ENCODE measurements at regions not wholly inside any gene's neighbourhood (a gene's known extent, or its start where the extent isn't known, plus 50 kb on each side); places are given as distances from the start of the nearest gene placed in this dataset.
"Not testable (repeated sequence)": the region's sequence is repeated elsewhere in the genome, so short reads cannot be mapped to it uniquely, and the experiment has no call there.

GRCh38 chrX:109782994-109783700, 50.1 kb upstream of the ACSL4 start:
- no peak for DNase-seq (ENCODE audit: low read depth, low spot score)

DNA sequence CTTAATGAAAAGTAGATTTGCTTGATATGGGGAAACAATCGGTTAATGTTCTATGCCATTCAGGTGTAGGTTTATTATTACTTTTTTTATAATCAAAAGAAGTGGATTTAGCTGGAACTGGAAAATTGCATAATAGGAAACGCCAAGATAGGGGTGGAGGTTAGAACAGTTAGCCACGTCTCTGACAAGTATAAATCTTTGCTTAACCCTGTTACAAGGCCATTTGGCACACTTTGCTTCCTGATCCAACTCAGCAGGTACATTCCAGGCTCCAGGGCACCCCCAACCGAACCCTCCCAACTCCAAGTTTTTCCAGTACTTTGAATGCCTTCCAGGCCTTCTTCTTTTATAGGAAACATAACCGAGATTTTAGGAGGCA, 50.6 kb upstream of the ACSL4 start:
- no peak for DNase-seq (ENCODE audit: low read depth, low spot score)

DNA sequence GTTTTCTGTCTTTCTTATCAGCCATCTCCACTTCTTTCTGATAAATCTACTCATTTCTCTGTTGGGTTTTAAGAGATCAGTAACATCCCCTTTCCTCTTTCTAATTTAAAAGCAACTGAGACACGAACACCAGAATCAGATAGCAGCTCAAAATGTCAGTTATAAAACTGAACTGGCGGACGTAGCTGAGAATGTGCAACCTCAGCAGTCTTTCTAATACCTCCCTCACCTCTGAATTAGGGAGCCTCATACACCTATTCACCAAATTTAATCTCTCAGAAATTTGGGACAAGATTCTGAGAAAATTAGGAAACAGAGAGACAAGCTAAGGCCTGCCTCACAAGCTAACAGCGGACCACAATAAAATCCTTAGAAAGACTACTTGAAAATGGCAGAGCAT, 52.0 kb upstream of the ACSL4 start:
- DNase-seq (ENCODE audit: low read depth, low spot score), result no peak

DNA sequence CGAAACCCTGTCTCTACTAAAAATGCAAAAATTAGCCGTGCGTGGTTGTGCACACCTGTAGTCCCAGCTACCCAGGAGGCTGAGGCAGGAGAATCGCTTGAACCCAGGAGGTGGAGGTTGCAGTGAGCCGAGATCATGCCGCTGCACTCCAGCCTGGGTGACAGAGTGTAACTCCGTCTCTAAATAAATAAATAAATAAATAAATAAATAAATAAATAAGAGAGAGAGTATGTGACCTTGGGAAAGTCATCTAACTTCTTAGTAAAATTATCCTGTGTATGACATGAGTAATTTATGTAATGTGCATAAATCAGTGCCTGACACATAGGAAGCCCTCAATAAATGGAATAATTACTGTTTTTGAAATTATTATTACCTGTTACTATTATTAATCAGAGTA, 57.5 kb upstream of the ACSL4 start:
- DNase-seq (ENCODE audit: low read depth, low spot score), result not testable (repeated sequence)

DNA sequence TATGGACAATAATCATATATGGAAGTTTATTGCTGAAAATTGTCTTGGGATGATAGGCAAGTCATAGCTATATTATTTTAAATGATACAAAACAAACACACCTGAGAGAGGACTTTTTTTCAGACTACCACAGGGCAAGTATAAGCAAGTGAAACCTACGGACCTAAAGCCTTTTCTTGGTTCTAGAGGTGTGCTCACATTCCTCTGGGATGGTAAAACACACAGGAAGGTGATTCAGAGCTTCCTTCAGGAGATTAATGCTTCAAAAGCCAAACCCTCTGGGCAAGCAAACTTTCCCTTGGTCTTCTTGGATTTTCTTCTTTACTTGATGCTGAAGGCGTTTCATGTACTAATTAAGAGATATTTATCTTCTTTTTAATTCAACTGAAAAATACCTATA, 60.1 kb upstream of the ACSL4 start:
- DNase-seq (ENCODE audit: low read depth, low spot score), result no peak

GRCh38 chrX:109795682-109796081, 62.6 kb upstream of the ACSL4 start:
- DNase-seq (ENCODE audit: low read depth, low spot score), result no peak

DNA sequence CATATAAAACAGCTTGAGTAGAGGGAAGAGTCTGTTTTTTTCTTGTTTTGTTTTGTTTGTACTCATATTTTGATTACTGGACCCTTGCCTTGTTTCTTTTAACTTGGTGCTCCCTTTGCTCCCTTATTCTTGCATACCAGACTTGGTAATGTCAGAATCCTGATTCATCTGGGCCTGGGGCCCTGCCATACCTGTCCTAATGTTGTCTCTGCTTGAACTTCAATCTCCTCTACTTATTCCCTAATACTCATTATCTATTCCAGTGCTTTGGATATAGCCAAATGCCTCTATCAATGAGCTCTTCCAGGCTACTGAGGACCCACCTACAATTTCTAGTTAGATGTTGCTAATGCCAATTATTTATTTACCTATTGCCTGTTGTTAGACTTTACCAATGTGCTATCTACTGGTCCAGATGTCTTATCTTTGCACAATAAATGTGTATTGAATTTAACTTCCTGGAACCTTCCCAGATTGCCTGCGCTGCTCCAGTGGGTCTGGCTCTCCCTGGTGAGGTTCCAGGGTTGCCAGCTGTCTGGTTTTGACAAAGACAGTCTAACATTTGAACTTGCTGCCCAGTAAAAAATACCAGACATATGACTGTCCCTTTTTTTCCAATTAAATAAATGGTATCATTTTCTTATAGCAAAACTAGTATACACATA, 64.4 kb upstream of the ACSL4 start:
- no peak for DNase-seq (ENCODE audit: low read depth, low spot score)

GRCh38 chrX:109812236-109812635, 79.2 kb upstream of the ACSL4 start:
- no peak for DNase-seq (ENCODE audit: low read depth, low spot score)

- no peak for DNase-seq (ENCODE audit: low read depth, low spot score)
Measured at GRCh38 chrX:109813236-109813635, 80.2 kb upstream of the ACSL4 start.

- DNase-seq (ENCODE audit: low read depth, low spot score), result no peak
Measured at GRCh38 chrX:109818976-109819375, 85.9 kb upstream of the ACSL4 start.

DNA sequence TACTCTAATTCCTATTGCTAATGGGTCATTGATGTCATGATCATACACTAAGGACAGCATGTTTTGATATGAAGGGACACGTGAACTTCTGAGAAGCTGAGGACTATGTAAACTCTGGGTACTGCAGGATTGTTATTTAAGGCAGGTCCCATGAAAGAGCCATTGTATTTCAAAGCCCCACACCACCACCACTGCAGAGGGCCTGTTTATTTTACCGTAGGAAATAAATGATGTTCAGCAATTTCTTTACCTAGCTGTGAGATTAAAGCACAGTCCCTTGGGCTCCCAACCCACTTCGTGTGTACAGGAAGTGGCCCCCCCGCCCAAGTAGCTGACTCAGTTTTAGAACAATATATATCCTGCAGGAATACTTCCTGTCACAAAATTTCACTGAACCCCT, 89.8 kb upstream of the ACSL4 start:
- no peak for DNase-seq (ENCODE audit: low read depth, low spot score)

- peak; percentile 49 for DNase-seq (ENCODE audit: low read depth, low spot score)
Measured at GRCh38 chrX:109826954-109827708, 94.1 kb upstream of the ACSL4 start.

DNA sequence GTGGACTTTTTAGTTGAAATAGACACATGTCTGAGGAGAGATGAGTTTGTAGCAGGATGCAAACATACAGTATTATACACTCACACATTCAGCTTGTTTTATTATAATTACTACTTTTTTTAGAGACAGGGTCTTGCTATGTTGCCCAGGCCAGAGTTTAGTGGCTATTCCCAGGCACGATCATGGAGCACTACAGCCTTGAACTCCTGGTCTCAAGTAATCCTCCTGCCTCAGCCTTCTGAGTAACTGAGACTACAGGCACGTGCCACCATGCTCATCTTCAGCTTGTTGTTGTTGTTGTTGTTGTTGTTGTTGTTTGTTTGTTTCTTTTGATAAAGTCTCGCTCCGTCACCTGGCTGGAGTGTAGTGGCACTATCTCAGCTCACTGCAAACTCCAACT, 94.7 kb upstream of the ACSL4 start:
- no peak for DNase-seq (ENCODE audit: low read depth, low spot score)

DNA sequence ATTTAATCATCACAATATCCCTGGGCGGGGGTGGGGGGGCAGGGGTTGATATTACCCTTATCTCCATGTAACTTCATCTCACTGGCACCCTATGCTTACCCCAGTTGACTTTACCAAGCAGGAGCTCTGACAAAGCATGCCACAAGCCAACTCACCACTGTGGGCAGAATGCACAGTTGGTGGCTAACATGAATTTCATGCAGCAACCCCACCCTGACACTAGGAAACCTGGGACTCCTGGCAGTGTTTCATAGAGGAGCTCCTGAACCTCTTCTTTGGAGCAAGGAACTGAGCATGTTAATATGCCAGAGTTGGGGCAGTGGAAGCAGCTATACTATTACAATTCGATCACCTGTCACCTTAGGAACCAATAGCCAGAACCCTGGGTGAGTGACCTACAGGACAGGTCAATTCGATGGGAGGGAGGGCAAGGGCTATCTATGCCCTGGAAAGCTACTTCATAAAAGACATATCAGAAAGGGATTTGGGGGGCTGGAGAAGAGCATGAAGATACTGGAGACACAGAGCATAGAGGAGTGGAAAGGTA, 97.2 kb upstream of the ACSL4 start:
- no peak for DNase-seq (ENCODE audit: low read depth, low spot score)

DNA sequence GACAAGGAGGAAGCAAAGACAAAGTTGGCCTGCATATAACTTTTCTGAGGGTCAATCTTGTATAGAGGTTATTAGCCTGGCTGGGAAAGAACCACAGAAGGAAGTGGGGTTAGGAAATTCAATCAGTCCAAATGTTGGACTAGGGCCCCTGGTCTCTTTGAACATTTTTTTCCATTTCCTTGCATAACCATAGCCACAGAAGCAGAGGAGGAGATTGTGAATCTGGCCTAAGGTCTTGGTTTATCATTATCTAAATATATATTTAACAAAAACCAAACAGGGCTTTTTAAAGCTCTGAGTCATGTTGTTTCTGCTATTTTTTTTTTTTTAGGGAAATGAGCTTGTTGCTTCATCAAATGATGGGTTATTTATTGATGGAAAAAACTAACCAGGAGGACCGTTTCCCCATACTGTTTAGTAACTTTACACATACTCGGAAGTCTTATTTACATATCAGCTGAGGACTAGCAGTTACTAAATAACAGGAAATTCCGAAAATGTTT, 97.7 kb upstream of the ACSL4 start:
- DNase-seq (ENCODE audit: low read depth, low spot score), result no peak

- DNase-seq (ENCODE audit: low read depth, low spot score), result no peak
Measured at GRCh38 chrX:109831326-109831985, 98.4 kb upstream of the ACSL4 start.

DNA sequence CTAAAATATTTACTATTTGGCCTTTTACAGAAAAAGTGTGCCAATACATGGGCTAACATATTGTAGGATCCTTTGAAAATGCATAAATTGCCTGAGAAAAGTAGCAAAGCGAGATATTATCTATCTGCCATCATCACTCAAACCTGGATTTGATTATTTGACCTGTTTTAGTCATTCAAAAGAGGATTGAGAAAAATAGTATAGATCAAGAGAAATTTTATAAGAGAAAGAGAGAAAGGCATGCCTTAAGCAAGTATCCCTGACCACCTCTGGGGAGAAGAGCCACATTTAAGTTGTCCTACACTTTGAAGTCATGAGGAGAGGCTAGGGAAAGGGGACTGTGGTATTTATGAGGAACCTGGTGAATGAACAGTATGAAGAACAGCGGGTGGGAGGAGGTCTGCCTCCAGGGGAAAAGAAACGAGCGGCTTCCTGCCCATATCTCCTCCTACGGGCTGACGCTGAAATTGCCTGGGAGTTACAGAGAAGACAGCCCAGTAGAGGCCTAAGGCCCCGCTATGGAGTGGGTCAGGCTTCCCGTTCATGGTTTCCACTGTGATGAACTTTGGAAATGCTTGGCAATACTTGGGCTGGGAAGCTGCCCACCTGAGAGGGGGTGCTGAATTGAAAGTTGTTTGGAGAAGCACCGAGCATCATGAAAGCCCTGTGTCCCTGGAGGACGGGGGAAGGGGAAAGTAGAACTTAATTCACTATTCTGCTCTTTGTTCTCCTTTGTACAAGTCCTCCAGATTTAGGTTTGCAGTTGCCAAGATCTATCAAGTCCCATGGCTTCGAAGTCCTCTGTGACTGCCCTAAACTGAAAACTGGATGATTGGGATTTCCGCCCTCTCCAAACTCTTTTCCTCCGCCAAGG, 106.9 kb upstream of the ACSL4 start:
- peak; percentile 17 for DNase-seq (ENCODE audit: low read depth, low spot score)

GRCh38 chrX:109840585-109840984, 107.5 kb upstream of the ACSL4 start:
- peak; percentile 57 for DNase-seq (ENCODE audit: low read depth, low spot score)

GRCh38 chrX:109841257-109841656, 108.2 kb upstream of the ACSL4 start:
- DNase-seq (ENCODE audit: low read depth, low spot score), result no peak

DNA sequence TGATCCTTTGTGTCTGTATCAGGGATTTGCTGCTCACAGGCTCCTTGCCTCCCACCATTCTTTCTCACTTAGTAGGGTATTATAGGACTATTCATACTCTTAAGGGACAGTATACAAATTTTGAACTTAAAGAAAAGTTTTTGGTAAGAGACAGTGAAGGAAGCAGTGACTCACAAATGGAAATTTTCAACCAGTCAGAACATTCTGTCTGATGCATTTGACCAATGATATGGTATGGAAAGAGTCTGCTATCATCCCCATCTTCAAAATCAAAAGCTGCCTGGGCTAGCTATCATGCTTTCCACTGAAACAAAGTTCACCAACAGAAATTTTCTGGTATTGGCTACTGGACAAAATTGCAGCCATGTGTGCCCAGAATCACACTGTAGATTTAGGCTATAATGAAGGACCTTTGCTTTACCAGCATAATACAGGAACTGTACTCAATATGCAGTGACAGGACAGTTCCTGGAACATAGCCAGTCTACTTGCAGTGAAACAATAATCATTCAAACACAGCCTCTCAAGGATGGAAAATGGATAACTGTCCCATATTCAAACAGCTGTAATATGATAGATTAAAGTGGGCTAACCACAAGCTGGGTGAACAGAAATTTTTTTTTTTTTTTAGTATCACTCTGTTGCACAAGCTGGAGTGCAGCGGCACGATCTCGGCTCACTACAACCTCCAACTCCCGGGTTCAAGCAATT, 109.0 kb upstream of the ACSL4 start:
- DNase-seq (ENCODE audit: low read depth, low spot score), result no peak

Data from smooth muscle cell of the brain vasculature (primary cell).